ENCODE measurements at regions not wholly inside any gene's neighbourhood (a gene's known extent, or its start where the extent isn't known, plus 50 kb on each side); places are given as distances from the start of the nearest gene placed in this dataset.

DNA sequence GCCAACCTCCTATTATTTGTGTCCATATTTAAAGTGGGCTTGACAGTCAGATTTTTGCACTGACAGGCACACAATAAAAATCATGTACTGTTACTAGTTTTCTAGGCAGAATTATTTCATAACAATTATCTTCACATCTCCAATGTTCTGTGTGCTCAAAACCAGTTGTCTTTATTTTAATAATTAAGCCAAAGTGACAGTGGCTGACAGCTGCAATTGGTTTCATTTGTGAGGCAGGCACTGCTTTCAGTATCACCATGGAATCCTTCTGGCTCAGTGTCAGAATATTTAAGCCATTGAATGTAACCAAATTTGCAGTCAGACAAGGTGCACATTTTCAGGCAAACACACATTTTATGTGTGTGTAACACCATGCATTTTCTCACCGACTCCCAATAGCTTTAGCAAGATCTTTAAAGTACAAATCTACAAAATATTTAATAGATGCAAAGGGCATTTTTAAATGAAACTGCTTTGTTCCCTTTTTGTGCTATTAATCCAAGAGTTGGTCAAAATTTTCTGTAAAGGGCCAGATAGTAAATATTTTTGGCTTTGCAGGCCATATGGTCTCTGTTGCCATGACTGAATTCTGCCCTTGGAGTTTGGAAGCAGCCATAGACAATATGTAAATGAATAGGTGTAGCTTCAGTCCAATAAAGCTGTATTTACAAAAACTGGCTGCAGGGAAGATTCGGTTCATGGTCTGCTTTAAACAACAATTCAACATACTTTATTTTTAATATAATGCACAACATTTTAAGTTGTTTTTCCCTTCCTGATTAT lies 486.0 kb downstream of the KCNJ2 start:
- DNase-seq (ENCODE audit: low read depth) = no peak

DNA sequence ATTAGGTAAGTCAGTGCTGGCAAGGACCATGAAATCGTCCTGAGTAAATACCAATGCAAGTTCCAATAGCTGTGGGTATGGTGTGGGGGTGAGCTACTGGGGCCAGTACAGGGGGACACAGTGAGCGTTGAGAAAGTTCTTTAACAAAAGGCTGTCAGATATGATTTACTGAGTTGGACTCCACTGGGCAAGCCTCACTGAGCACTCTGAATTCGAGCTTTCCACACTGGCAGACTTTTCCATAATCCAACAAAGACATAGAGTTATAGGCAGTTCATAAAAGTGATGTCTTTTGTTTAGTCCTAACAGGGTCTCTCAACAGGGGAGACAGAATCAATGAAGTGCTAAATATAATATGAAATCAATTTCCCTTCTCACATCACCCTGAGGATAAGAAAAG lies 489.0 kb downstream of the KCNJ2 start:
- DNase-seq (ENCODE audit: low read depth) = no peak

GRCh38 chr17:70658840-70659239 lies 489.5 kb downstream of the KCNJ2 start:
- no peak for DNase-seq (ENCODE audit: low read depth)

DNA sequence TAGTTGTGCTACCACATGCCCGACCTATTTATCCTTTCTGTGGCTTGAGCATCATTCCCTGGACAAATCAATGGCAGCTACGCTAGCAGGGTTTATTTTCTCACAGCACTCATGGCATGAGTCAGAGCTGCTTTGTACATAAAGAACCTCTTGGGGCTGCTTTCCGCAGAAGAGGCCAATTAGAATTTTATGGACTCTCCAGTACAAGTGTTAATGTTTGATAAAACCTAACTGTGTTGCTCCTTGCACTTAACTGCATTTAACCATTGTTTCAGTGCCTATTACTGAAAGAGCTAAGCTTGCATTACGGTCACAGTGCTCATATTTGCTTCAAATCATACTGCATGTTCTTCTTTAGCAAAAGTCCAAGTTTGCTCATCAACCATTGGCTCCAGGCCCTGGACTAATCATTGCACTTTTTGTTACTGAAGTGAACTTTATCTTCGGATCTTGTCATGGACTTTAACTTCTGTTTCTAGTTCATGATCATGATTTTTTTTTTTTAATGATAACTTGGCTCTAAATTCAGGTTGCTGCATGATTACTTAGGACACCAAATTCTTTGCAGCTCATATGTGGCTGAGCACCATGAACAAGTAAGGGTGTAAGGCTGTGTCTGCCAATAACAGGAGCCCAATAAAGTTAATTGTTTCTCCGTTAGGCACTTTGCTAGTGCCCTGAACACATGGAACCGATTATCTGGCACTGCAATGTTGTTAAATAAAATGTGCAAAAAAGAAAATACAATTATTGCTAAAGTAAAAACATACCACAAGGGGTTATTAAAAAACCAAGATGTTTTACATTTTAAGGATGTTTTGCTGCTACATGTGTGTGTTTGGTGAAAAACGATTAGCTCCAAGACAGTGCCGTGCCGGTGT lies 492.2 kb downstream of the KCNJ2 start:
- DNase-seq (ENCODE audit: low read depth) = no peak

DNA sequence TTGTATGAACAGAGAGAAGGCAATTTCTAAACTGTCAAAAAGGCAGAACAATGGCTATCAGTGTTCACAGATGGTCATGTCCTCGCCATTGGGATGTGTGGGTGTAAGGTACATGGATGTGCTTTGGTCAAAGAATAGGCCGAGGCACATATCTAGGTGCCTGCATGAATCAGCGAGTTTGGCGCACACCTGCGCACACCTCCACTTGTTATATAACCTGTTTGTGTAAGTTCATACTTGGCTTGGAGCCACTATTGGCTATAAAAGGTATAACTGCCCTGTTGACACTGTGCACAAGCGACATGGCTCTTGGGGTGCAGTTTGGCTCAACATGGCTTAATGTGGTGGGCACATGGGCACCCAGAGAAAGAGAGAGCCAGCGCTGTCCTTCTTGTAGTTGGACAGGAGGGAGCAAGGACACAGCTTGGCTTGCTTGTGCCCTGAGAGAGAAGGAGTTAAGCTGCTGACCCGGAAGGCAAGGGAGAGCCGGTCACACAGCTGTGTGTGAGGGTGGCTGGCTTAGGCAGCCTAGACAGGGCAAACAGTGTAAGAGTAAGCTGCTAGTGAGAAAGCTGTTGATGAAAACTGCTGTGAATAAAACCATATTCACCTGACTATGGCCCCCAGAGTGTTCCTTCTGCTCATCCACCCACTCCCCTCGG lies 499.1 kb downstream of the KCNJ2 start:
- no peak for DNase-seq (ENCODE audit: low read depth)

- DNase-seq (ENCODE audit: low read depth) = no peak
These were observed 499.8 kb downstream of the KCNJ2 start for GRCh38 chr17:70668938-70669778.

- no peak for DNase-seq (ENCODE audit: low read depth)
These were observed 504.7 kb downstream of the KCNJ2 start for GRCh38 chr17:70674061-70674460.

DNA sequence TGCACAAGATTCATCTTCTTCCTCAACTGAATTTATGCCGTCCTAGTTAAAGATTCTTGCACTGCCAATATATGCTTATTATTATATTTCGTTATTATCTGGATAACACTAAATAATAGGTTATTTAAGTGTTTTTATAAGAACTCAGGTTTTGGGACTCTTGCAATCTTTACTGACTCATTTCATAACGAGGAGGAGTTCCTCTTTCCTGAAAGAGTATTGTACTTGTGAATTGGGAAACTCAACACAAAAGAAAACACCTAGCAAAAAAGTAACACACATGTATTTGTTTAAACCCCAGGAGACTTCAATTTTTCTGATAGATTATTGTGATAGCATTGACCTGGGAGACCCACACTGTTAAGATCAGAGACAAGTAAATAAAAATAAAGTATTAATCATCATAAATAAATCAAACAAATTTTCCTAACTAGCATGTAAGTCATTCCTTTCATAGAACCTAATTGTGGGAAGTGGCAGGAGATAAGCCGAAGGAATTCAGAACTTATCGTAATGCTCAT lies 505.8 kb downstream of the KCNJ2 start:
- no peak for DNase-seq (ENCODE audit: low read depth)

DNA sequence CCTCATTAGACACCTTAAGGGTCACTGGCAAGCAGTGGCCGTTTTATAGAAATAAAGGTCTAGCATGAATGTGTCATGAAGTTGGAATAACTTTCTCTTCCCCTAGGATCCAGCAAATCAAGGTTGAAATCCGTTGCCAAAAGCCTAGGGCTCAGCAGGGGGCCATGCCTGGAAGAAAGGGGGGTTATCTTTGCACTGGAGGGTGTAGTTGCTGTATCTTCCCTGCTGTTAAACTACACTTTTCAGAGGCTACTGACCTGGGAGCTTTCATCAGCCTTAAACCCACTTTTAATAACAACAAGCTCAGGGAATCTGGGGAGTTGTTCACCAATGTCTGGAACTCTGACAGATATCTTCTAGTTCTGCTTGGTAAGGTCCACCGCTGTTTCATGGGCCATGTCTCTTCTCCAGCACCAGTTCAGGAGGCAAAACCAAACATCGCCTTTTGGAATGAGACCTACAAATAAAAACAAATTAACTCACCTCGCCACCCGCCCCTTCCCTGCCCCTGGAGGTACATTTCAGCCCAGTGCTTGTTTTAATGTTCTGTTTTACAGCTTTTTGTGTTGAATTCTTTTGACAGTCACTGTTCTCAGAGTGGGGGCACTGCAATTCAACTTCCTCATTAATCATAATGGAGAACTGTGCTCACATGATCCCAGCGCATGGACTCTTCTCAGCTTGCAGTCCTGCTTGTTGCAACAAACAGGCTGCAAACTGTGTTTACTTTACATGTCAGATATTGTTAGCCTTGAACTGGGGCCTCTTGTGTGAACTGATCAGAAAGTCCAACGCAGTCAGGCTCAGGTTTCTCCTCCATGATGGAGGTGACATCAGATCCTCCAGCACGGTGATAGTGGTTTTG lies 508.7 kb downstream of the KCNJ2 start:
- no peak for DNase-seq (ENCODE audit: low read depth)

DNA sequence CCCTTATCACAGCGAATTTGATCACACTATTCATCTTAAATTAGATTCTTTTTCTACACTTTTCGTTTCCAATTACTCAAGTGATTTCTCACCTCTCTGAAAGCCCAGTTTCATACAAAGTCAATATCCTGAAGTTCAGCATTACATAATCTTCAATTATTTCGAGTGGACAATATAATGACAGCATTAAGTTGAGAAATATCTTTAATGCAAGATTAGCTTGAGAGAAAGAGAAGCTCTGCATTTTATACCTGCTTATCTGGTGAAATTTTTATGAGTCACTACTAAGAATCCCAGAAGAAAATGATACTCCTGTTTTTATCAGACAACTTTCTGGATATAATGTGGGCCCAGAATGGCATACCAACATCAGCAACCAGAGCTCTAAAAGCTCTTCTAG lies 509.6 kb downstream of the KCNJ2 start:
- DNase-seq (ENCODE audit: low read depth) = no peak

DNA sequence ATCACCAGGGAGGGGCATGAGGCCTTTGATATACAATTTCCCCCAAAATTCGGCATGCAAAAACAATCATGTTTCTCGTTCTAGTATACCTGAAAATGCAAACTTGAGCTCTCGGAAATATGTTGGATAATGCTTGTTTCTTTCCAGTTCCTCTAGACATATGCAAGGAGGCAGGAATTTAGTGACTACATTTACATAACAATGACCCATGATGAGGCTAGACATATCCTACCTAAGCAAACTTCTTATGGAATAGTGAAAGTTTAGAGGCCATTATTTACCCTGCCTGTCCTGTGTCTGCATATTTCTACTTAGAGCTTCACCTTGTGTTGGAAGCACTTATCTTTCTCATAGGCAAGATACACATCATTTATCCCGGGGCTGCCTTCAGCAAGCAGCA lies 514.6 kb downstream of the KCNJ2 start:
- no peak for DNase-seq (ENCODE audit: low read depth)

DNA sequence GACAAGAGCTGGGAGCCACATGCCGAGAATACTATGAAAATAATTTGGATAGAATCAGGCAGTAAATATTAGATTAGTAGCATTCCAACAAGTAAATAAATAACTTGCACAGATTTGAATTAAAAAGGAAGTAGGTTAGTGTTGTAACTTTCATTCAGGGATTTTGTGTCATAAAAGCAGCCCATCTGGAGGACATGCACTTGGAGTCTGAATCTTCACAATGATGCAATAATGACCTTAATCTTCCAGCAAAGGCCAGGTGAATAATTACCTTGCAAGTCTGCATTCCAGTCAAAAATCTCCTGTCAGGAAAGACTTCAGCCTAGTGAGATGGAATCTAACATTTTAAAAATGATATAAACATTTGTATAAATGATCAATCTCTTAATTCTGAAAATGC lies 518.1 kb downstream of the KCNJ2 start:
- DNase-seq (ENCODE audit: low read depth) = no peak

DNA sequence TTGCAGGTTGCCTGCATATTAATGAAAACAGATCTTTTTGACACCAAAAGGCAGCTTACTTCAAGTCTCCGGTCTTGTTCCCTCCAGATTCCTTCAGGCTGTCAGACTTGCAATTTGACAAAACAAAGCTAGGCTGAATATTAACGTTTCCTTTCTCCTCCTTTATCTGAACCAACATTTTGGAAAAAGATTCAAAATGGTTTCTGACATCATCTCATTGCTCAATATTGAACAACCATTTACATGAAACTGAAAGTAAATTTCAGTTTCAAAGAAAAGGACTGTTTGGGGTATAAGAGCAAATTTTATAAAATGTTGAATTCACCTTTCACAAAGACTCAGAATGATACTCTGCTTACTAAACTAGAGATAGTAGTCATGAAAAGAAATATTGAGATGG lies 521.8 kb downstream of the KCNJ2 start:
- no peak for DNase-seq (ENCODE audit: low read depth)

GRCh38 chr17:70699408-70699807 lies 530.1 kb downstream of the KCNJ2 start:
- no peak for DNase-seq (ENCODE audit: low read depth)

DNA sequence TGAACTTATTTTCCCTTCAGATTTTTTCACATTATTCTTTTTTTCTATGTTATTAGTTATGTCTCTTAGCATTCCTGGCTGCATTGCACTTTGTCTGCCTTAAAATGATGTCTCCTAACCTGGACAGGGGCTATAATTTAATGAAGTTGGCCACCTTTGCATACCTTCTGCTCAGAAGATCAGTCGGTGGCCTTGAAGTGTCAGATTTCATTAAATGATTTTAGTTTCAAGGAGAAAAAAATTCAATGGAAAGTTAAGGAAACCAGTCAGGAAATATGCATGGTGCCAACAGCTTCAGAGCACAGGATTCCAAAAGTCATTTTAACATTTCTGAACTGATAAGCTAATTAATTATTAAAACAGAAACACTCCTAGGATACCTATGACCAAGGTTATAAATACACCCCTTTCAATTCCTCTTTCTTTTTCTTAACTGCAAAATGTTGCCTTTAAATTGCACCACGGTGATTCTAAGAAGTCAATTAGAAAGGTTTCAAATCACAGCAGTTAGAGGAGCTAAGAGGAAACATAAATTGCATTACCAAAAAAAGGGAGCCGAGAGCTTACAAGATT lies 533.4 kb downstream of the KCNJ2 start:
- no peak for DNase-seq (ENCODE audit: low read depth)

DNA sequence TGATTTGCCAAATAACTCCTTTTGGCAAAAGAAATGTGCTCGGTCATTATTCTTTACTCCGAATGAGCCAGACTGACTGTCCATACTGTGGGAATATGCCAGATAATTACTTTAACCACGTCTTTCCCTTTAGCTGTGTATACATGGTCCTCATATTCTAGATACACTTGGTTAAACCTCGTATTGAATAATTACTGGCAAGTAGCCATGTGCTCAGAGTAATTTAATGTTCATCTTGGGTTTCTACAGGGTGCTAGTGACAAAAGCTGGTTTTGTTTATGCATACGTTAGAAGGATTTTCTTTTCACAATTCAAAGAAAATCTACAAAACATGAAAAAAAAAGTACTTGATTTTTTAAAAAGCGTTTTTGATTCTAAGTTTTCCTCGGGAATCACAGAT lies 540.3 kb downstream of the KCNJ2 start:
- no peak for DNase-seq (ENCODE audit: low read depth)

- no peak for DNase-seq (ENCODE audit: low read depth)
These were observed 544.4 kb downstream of the KCNJ2 start for GRCh38 chr17:70713694-70714093.

DNA sequence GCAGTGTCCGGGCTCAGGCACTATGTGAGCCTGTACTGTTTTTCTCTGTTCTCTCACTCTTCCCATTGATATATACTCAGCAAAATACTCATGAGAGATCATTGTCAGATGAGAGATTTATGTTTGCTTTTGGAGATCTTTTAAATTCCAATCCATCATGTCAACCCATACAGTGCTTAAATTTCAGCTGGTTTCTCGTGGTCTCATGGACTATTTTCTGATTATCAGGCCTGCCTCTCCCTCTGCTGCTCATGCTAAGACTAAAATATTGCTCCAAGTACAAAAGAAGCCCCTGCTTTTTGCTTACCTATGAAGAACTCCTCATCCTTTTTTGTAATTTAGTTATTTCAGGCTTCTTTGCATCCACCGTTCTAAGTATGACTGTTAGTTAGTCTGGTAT lies 547.2 kb downstream of the KCNJ2 start:
- DNase-seq (ENCODE audit: low read depth) = no peak

DNA sequence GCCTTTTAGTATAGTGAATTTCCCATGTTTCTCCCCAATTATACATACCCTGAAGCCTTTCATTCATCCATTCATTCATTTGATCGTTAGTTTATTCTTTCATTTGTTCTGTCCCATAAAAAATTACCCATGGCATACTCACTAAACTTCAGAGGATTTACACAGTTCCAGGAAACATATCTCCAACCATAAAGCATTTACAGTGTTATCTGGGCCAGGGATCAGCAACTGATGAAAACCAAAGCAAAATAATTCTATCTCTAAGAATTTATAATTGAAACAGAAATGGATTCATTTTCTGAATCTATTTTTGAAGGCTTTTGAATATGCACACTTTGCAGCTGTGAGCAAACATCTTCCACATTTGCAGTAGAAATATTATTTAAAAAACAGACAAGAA lies 547.7 kb downstream of the KCNJ2 start:
- DNase-seq (ENCODE audit: low read depth) = no peak

DNA sequence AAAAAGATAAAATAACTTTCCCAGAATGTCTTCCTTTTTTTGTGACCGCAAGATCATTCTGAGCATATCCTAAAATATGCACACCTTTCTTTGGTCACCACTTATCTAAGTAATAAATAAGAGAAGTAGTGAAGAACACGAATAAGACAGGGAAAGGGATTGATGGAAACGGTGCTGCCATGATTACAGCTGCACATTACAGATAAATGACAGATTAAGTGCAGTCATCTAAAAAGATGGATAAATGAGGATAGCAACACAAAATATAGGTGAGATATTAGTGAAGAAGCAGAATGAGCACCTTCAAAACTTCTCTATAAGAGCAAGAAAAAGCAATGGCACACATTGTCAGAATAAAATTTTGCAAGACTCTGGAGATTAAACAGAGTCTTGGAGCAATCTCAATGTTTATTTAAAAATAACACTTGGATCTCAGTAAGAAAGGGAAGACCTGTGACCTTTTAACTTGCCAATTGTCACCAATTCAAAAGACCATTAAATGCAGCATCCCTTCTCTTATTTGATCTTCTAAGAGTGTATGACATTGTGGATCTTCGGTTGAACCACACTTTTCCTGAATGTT lies 567.1 kb downstream of the KCNJ2 start:
- no peak for DNase-seq (ENCODE audit: low read depth)
